ENCODE measurements at regions not wholly inside any gene's neighbourhood (a gene's known extent, or its start where the extent isn't known, plus 50 kb on each side); places are given as distances from the start of the nearest gene placed in this dataset.

- H3K4me1 ChIP-seq (ENCODE audit: control insufficient read depth, insufficient read depth, low read length): no peaks in the 10 kb centered on the region
- no peaks in the 10 kb centered on the region for H3K9me3 ChIP-seq (ENCODE audit: control insufficient read depth, insufficient read depth, low read length)
- H3K9ac ChIP-seq (ENCODE audit: low read depth, low read length): no peak overlapping the region
- no peaks in the 10 kb centered on the region for H3K36me3 ChIP-seq (ENCODE audit: control insufficient read depth, insufficient read depth, low read length)
- no peak overlapping the region for H3K4me3 ChIP-seq (ENCODE audit: low read depth, low read length)
- H3K27me3 ChIP-seq (ENCODE audit: control insufficient read depth, insufficient read depth, low read length): no peaks in the 10 kb centered on the region
Observed at GRCh38 chr2:122193622-122194021, 438.2 kb downstream of the TSN start.

DNA sequence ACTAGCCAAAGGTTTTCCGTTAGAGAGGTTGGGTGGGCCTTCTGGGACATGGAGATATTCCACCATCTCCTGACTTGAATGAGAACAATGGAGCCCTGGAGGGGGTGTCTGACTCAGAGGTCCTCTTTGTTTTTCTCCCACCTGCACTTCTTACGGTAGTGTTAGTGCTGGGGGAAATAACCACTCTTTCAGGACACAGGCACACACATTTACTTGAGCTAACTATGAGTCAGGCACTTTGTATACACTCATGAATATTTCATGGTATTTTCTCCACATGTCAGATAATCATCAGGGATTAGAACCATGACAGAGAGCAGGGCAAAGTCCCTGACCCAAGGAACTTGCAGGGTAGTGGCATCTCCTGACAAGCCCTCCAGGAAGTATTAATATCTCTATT, 439.1 kb downstream of the TSN start:
- Histone ChIP-seq H3K4me1 (ENCODE audit: control insufficient read depth, insufficient read depth, low read length) (no peaks in the 10 kb centered on the region), H3K9me3 (ENCODE audit: control insufficient read depth, insufficient read depth, low read length) (no peaks in the 10 kb centered on the region), H3K4me3 (ENCODE audit: low read depth, low read length) (no peak overlapping the region), H3K9ac (ENCODE audit: low read depth, low read length) (no peak overlapping the region), H3K27me3 (ENCODE audit: control insufficient read depth, insufficient read depth, low read length) (no peaks in the 10 kb centered on the region), H3K36me3 (ENCODE audit: control insufficient read depth, insufficient read depth, low read length) (no peaks in the 10 kb centered on the region)

DNA sequence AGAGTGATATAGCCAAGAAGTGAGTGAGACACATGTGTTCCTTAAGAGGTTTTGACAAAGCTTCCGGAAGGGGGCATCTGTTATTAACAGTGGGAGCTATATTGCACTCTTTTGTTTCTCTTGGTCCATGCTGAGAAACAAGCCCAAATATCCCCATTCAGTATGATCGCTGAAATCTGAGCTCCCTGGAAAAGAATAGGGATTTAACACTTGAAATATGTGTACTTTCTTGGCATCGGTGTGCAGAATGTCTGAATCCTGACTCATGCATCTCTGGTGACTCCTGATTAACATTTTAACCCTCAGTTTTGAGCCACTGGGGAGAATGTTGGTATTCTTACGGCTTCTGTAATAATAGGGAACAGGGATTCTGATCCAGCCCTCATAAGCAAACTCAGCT, 448.1 kb downstream of the TSN start:
- no peaks in the 10 kb centered on the region for H3K27me3 ChIP-seq (ENCODE audit: control insufficient read depth, insufficient read depth, low read length)
- H3K36me3 ChIP-seq (ENCODE audit: control insufficient read depth, insufficient read depth, low read length): no peaks in the 10 kb centered on the region
- no peak overlapping the region for H3K9ac ChIP-seq (ENCODE audit: low read depth, low read length)
- no peaks in the 10 kb centered on the region for H3K9me3 ChIP-seq (ENCODE audit: control insufficient read depth, insufficient read depth, low read length)
- no peaks in the 10 kb centered on the region for H3K4me1 ChIP-seq (ENCODE audit: control insufficient read depth, insufficient read depth, low read length)
- no peak overlapping the region for H3K4me3 ChIP-seq (ENCODE audit: low read depth, low read length)

GRCh38 chr2:122205641-122206040, 450.2 kb downstream of the TSN start:
- H3K36me3 ChIP-seq (ENCODE audit: control insufficient read depth, insufficient read depth, low read length): no peaks in the 10 kb centered on the region
- no peaks in the 10 kb centered on the region for H3K27me3 ChIP-seq (ENCODE audit: control insufficient read depth, insufficient read depth, low read length)
- H3K4me1 ChIP-seq (ENCODE audit: control insufficient read depth, insufficient read depth, low read length): no peaks in the 10 kb centered on the region
- H3K9ac ChIP-seq (ENCODE audit: low read depth, low read length): no peak overlapping the region
- no peaks in the 10 kb centered on the region for H3K9me3 ChIP-seq (ENCODE audit: control insufficient read depth, insufficient read depth, low read length)
- H3K4me3 ChIP-seq (ENCODE audit: low read depth, low read length): no peak overlapping the region

GRCh38 chr2:122206101-122206500, 450.6 kb downstream of the TSN start:
- Histone ChIP-seq H3K9ac (ENCODE audit: low read depth, low read length) (no peak overlapping the region), H3K4me1 (ENCODE audit: control insufficient read depth, insufficient read depth, low read length) (no peaks in the 10 kb centered on the region), H3K36me3 (ENCODE audit: control insufficient read depth, insufficient read depth, low read length) (no peaks in the 10 kb centered on the region), H3K9me3 (ENCODE audit: control insufficient read depth, insufficient read depth, low read length) (no peaks in the 10 kb centered on the region), H3K4me3 (ENCODE audit: low read depth, low read length) (no peak overlapping the region), H3K27me3 (ENCODE audit: control insufficient read depth, insufficient read depth, low read length) (no peaks in the 10 kb centered on the region)

DNA sequence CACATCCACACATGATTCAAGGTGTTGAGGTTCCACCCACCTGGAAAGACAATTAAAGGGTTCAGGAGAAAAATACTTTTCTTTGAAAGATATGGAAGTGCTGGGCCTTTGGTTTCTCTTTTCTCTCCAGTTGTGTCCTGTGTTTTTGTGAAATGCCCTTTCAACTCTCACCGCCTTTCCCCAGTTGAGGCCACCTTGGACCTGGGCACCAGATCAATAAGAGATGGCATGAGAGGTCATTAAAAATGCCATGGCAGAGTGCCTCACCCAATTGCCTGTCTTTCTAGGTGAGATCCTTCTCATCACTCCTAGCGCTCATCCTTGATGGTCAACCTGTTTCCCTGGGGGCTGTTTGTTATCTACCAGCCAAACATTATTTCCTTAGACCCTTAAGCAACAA, 453.9 kb downstream of the TSN start:
- Histone ChIP-seq H3K4me1 (ENCODE audit: control insufficient read depth, insufficient read depth, low read length) (no peaks in the 10 kb centered on the region), H3K9ac (ENCODE audit: low read depth, low read length) (no peak overlapping the region), H3K36me3 (ENCODE audit: control insufficient read depth, insufficient read depth, low read length) (no peaks in the 10 kb centered on the region), H3K27me3 (ENCODE audit: control insufficient read depth, insufficient read depth, low read length) (no peaks in the 10 kb centered on the region), H3K9me3 (ENCODE audit: control insufficient read depth, insufficient read depth, low read length) (no peaks in the 10 kb centered on the region), H3K4me3 (ENCODE audit: low read depth, low read length) (no peak overlapping the region)

- Histone ChIP-seq H3K36me3 (ENCODE audit: control insufficient read depth, insufficient read depth, low read length) (no peaks in the 10 kb centered on the region), H3K4me1 (ENCODE audit: control insufficient read depth, insufficient read depth, low read length) (no peaks in the 10 kb centered on the region)
Observed at GRCh38 chr2:122210065-122210464, 454.6 kb downstream of the TSN start.

GRCh38 chr2:122210898-122211856, 455.7 kb downstream of the TSN start:
- H3K36me3 ChIP-seq (ENCODE audit: control insufficient read depth, insufficient read depth, low read length): no peaks in the 10 kb centered on the region
- H3K9me3 ChIP-seq (ENCODE audit: control insufficient read depth, insufficient read depth, low read length): no peaks in the 10 kb centered on the region
- H3K4me3 ChIP-seq (ENCODE audit: low read depth, low read length): no peak overlapping the region
- no peaks in the 10 kb centered on the region for H3K27me3 ChIP-seq (ENCODE audit: control insufficient read depth, insufficient read depth, low read length)
- H3K9ac ChIP-seq (ENCODE audit: low read depth, low read length): no peak overlapping the region
- H3K4me1 ChIP-seq (ENCODE audit: control insufficient read depth, insufficient read depth, low read length): no peaks in the 10 kb centered on the region

More at GRCh38 chr2:122210065-122210464, 454.6 kb downstream of the TSN start:
- Histone ChIP-seq H3K4me3 (ENCODE audit: low read depth, low read length) (no peak overlapping the region), H3K27me3 (ENCODE audit: control insufficient read depth, insufficient read depth, low read length) (no peaks in the 10 kb centered on the region), H3K9ac (ENCODE audit: low read depth, low read length) (no peak overlapping the region), H3K9me3 (ENCODE audit: control insufficient read depth, insufficient read depth, low read length) (no peaks in the 10 kb centered on the region)

DNA sequence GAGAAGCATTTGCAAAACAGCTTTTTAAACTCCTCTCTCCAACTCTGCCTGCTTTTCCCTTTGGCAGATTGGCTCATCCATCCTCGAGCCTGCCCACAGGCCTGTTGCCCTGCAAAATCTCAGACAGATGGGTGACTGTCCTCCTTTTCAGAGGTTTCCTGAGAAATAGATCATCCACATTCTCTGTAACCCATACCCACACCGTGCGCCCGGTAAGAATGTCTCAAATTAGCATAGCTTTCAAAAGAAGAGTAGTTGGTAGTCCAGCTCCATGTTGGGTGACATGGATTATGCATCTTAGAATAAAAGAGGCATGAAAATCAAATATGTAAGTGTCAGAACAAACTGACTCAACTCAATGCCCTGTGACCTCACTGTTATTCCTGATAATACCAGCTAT, 457.9 kb downstream of the TSN start:
- no peaks in the 10 kb centered on the region for H3K36me3 ChIP-seq (ENCODE audit: control insufficient read depth, insufficient read depth, low read length)
- no peak overlapping the region for H3K4me3 ChIP-seq (ENCODE audit: low read depth, low read length)
- H3K9me3 ChIP-seq (ENCODE audit: control insufficient read depth, insufficient read depth, low read length): no peaks in the 10 kb centered on the region
- H3K9ac ChIP-seq (ENCODE audit: low read depth, low read length): no peak overlapping the region
- H3K27me3 ChIP-seq (ENCODE audit: control insufficient read depth, insufficient read depth, low read length): no peaks in the 10 kb centered on the region
- no peaks in the 10 kb centered on the region for H3K4me1 ChIP-seq (ENCODE audit: control insufficient read depth, insufficient read depth, low read length)

GRCh38 chr2:122216071-122216470, 460.6 kb downstream of the TSN start:
- H3K27me3 ChIP-seq (ENCODE audit: control insufficient read depth, insufficient read depth, low read length): no peaks in the 10 kb centered on the region
- no peak overlapping the region for H3K9ac ChIP-seq (ENCODE audit: low read depth, low read length)
- no peaks in the 10 kb centered on the region for H3K36me3 ChIP-seq (ENCODE audit: control insufficient read depth, insufficient read depth, low read length)
- H3K4me1 ChIP-seq (ENCODE audit: control insufficient read depth, insufficient read depth, low read length): no peaks in the 10 kb centered on the region
- H3K9me3 ChIP-seq (ENCODE audit: control insufficient read depth, insufficient read depth, low read length): no peaks in the 10 kb centered on the region
- no peak overlapping the region for H3K4me3 ChIP-seq (ENCODE audit: low read depth, low read length)

GRCh38 chr2:122216901-122217300, 461.4 kb downstream of the TSN start:
- Histone ChIP-seq H3K4me1 (ENCODE audit: control insufficient read depth, insufficient read depth, low read length) (no peaks in the 10 kb centered on the region), H3K36me3 (ENCODE audit: control insufficient read depth, insufficient read depth, low read length) (no peaks in the 10 kb centered on the region), H3K27me3 (ENCODE audit: control insufficient read depth, insufficient read depth, low read length) (no peaks in the 10 kb centered on the region), H3K4me3 (ENCODE audit: low read depth, low read length) (no peak overlapping the region), H3K9me3 (ENCODE audit: control insufficient read depth, insufficient read depth, low read length) (no peaks in the 10 kb centered on the region), H3K9ac (ENCODE audit: low read depth, low read length) (no peak overlapping the region)

- no peaks in the 10 kb centered on the region for H3K4me1 ChIP-seq (ENCODE audit: control insufficient read depth, insufficient read depth, low read length)
- H3K27me3 ChIP-seq (ENCODE audit: control insufficient read depth, insufficient read depth, low read length): no peaks in the 10 kb centered on the region
Observed at GRCh38 chr2:122218596-122218995, 463.1 kb downstream of the TSN start.

More at GRCh38 chr2:122218596-122218995, 463.1 kb downstream of the TSN start:
- Histone ChIP-seq H3K9me3 (ENCODE audit: control insufficient read depth, insufficient read depth, low read length) (no peaks in the 10 kb centered on the region), H3K36me3 (ENCODE audit: control insufficient read depth, insufficient read depth, low read length) (no peaks in the 10 kb centered on the region), H3K4me3 (ENCODE audit: low read depth, low read length) (no peak overlapping the region), H3K9ac (ENCODE audit: low read depth, low read length) (no peak overlapping the region)

Data from iPS-15b (cell line).